Caki2 (cell line): ENCODE measurements at regions not wholly inside any gene's neighbourhood (a gene's known extent, or its start where the extent isn't known, plus 50 kb on each side); places are given as distances from the start of the nearest gene placed in this dataset.
A peak's percentile ranks its signal among the peaks of the same experiment; 100 is the strongest.
"Not testable (repeated sequence)": the region's sequence is repeated elsewhere in the genome, so short reads cannot be mapped to it uniquely, and the experiment has no call there.

Experiments
- DNase-seq: peaks from one replicate; pipeline ENCODE4 v3.0.0-alpha.2; 2015; ENCODE audit warnings: low read depth
- in situ Hi-C: cut with HindIII; loops from 2 replicates; pipeline ENCODE4 v1.10.0; 2016; ENCODE audit warnings: low sequenced_read_pairs, low pct_unique_long_range_greater_than_20kb, mixed read lengths

- DNase-seq, in situ Hi-C loops: not testable (repeated sequence)
These were observed 147.0 kb upstream of the ELL2 start for GRCh38 chr5:96108629-96109028.

DNA sequence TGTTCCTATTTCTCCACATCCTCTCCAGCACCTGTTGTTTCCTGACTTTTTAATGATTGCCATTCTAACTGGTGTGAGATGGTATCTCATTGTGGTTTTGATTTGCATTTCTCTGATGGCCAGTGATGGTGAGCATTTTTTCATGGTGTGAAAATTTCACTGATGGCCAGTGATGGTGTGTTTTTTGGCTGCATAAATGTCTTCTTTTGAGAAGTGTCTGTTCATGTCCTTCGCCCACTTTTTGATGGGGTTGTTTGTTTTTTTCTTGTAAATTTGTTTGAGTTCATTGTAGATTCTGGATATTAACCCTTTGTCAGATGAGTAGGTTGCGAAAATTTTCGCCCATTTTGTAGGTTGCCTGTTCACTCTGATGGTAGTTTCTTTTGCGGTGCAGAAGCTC, 142.2 kb upstream of the ELL2 start:
- DNase-seq, in situ Hi-C loops: not testable (repeated sequence)

DNA sequence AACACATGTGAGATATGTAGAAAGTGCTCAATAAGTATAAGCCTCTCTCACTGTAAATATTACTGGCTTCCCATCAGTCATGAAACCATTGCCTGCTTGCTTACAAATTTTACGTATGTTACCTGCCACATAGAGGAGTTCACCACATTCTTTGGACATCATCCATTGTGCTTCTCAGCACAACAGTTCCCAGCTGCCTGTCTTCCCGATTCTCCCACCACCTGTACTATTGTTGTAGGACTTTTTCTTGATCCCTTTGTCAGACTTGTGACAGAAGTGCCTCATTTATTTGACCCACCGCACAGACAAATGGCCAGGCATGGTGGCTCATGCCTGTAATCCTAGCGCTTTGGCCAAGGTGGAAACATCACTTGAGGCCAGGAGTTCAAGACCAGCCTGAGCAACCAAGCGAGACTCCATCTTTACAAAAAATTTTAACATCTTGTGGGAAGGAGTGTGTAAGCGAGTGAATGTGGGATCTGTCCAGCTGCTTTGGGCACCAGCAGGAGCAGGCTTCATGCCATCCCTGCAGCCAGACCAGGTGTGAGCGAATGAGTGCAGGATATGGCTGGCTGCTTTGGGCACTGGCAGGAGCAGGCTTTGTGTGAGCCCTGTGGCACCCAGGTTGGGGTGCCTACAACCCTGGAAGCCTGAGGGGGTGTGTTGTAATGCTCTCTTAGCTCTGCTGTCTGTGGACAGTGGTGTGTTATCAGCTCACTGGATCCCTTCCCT, 139.9 kb upstream of the ELL2 start:
- DNase-seq: no peak
- in situ Hi-C loops: no loop called here

GRCh38 chr5:96097488-96097887, 135.8 kb upstream of the ELL2 start:
- DNase-seq, in situ Hi-C loops: not testable (repeated sequence)

DNA sequence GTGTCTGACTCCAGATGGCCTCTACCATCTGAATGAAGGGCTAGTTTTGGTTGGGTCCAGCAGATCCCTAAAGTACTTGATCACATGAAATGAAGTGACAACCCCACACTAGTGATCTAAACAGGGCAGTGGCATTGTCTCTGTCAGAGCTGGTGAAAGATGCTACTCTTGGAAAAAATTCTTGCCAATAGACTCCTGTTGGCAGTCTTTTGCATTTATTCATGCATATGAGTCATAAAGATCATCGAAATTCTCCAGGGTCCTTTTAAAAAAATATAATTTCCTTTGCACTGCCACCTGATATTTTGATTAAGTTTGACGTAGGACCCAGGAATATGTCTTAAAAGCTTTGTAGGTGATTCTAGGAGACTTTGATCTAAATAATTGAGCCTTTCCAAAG, 135.1 kb upstream of the ELL2 start:
- in situ Hi-C loops: no loop called here
- no peak for DNase-seq

- in situ Hi-C loops: no loop called here
- no peak for DNase-seq
These were observed 133.3 kb upstream of the ELL2 start for GRCh38 chr5:96094904-96095303.

GRCh38 chr5:96093890-96094381, 132.3 kb upstream of the ELL2 start:
- in situ Hi-C loops: no loop called here
- DNase-seq: peak; percentile 80

GRCh38 chr5:96093340-96093739, 131.7 kb upstream of the ELL2 start:
- in situ Hi-C loops: no loop called here
- DNase-seq: no peak

DNA sequence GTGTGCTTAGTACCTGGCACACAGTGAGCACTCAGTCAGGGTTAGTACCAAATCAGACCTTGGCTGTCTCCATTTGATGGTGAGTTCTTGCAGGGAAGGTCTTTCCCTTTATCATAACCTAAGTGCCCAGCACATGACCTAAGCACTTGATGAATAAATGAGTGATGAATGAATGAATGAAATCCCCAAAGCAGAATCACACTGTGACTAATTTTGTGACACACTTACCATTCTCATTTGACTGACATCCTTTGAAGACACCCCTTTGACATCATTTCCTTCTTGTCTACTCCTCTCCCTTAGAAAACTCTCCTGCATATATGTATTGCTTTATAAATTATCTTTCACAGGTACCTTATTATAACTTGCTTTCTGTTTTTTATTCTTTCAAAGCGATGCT, 130.2 kb upstream of the ELL2 start:
- in situ Hi-C loops: no loop called here
- no peak for DNase-seq

DNA sequence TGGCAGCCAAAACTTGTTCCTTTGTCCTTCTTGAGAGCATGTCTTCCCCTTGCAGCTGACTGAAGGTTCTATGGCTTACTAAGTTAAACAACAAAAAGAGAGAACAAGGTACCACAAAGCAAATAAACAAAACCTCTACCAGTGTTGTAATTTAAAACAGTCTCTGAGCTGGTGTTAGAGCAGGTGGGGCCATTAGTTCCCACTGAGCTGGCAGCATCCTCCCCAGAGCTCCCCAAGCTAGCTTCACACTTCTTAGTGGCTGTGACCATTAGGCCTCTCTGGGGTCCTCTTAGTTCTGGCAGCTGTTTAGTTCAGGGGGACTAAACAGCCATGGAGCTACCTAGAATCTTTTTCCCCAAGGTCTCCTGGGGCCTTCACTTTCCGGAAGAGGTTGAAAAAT, 128.6 kb upstream of the ELL2 start:
- DNase-seq: no peak
- in situ Hi-C loops: no loop called here

DNA sequence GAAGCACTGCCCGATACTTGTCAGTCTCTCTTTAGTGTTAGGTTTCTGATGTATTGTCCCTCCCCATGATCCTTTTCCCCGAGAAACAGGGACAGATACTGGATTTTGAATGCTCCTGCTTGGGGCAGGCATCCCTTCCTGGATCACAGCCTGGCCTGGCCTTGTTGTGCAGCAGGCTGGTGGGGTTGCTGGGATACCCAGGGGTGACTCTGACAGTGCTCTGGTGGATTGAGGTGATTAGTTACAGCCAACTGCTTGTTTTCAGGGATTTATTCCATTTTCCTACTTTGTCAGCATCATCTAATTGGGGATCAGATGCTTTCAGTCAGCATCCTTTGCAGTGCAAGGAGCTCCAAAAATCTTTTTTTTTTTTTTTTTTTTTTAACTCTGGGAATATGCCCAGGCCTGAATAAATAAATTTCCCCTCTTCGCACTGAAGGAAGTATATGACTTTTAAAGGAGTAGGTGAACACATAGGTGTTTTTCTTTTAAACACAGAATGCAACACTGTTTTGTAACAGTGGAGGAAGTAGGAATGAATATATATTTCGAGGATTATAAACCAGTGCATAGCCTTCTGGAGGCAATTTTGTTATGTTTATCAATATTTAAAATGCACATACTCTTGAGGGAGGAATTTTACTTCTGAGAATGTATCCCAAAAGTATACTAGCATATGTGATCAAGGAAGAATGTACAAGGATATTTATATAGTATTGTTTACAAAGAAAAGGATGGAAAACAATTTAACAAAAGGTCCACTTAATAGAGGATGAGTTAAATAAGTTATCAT, 127.3 kb upstream of the ELL2 start:
- in situ Hi-C loops: no loop called here
- DNase-seq: no peak

- in situ Hi-C loops: no loop called here
- DNase-seq: no peak
These were observed 126.3 kb upstream of the ELL2 start for GRCh38 chr5:96087939-96088338.

DNA sequence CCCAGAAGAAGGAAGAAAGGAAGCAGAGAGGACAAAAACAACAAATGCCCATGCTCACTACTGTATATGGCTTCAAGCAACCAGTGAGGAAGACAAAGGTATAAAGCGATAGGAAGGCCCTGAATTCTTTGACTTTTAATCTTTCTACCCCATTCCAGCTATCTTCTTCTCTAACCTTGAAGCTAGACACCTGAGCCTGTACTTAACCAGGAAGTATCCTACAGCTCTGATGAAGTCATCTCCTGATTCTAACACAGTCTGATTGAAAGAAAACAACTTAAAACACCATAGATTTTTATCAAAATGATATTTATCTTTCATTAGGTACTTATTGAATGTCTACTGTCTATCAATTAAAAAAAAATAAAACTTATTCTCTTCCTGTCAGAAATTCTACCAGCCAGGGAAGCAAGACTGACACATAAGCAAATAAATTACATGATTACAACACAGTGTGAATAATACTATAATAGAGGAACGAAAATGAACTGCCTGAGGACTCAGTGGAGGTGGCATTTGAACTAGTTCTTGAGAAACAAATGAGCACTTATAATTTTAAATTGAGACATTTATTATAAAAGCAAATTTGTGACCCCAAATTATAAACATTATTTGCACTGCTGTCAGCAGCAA, 123.3 kb upstream of the ELL2 start:
- in situ Hi-C loops: no loop called here
- no peak for DNase-seq

GRCh38 chr5:96083361-96083881, 121.8 kb upstream of the ELL2 start:
- in situ Hi-C loops: no loop called here

DNA sequence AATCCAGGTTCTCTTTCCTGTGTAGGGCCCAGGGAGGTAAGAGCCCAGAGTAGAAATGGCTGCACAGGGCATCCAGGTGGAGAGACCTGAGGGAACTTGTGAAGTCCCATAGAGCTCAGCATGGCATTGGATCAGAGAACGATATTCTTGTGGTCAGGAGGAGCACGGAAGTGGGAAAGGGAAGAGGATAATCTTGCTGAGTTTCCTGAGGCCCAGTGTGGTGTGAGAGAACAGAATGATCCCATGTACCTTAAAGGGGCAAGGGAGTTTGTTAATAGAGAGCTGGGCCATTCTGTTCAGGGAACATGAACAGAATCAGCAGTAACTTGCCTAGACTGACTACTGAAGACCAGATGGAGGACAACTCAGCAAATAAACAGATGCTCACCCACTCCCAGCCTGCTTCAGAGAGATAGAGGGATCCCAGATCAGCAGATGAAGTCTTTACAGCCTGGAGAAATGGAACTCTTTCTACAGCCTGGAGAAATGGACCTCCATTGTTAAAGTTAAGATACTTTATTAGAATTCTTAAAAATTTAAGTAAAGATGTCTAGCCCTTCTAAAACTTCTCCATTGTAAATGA, 119.7 kb upstream of the ELL2 start:
- in situ Hi-C loops: no loop called here
- DNase-seq: no peak

More at GRCh38 chr5:96083361-96083881, 121.8 kb upstream of the ELL2 start:
- no peak for DNase-seq

- no peak for DNase-seq
- in situ Hi-C loops: no loop called here
These were observed 118.9 kb upstream of the ELL2 start for GRCh38 chr5:96080557-96080956.

DNA sequence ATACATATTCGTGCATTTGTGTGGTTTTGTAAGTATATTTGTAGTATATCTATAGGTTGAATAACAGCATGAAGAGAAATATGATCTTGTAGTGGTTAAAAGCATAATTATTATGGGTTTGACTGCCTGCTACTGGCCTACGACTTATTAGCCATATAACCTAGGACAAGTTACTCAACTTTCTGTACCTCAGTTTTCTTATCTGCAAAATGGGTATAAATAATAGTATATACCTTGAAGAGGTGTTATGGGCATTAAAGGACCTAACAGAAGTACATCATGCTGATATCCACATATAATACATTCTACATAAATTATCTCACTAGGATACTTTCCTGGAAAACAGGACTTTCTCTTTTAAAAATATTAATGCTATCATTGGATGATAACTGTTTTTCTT, 118.3 kb upstream of the ELL2 start:
- in situ Hi-C loops: no loop called here
- no peak for DNase-seq

DNA sequence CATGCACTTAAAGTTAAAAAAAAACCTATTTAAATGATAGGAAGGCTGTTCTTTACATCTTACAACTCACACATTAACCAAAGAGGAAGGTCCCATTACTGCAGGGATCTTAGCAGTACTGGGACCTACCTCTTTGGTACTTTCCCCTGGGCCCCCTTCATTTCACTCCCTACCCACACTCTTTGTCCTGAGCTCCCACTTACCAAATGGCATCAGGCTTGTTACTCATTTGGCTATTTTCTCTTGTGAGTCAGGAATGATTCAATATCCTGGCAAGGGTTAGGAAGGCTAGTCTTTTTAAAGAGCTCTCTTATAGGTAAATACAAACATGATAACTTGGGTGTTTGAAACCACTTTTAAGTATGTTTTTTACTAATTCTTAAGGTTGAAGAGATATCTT, 117.4 kb upstream of the ELL2 start:
- in situ Hi-C loops: no loop called here
- peak; percentile 46 for DNase-seq

GRCh38 chr5:96076451-96076850, 114.8 kb upstream of the ELL2 start:
- in situ Hi-C loops: no loop called here
- DNase-seq: no peak
